Fibroblast of peridontal ligament (primary cell): ENCODE measurements at regions not wholly inside any gene's neighbourhood (a gene's known extent, or its start where the extent isn't known, plus 50 kb on each side); places are given as distances from the start of the nearest gene placed in this dataset.
"Not testable (repeated sequence)": the region's sequence is repeated elsewhere in the genome, so short reads cannot be mapped to it uniquely, and the experiment has no call there.

Source experiments
- DNase-seq: peaks from one replicate; pipeline ENCODE4 v3.0.0-alpha.2; 2010; ENCODE audit errors: extremely low read depth

GRCh38 chr2:87540242-87540641, 207.6 kb upstream of the PLGLB2 start:
- DNase-seq, result not testable (repeated sequence)

GRCh38 chr2:87542599-87543174, 205.2 kb upstream of the PLGLB2 start:
- DNase-seq, result peak; percentile 17

GRCh38 chr2:87543797-87544196, 204.1 kb upstream of the PLGLB2 start:
- DNase-seq, result not testable (repeated sequence)

GRCh38 chr2:87547106-87547505, 200.8 kb upstream of the PLGLB2 start:
- DNase-seq, result not testable (repeated sequence)

- not testable (repeated sequence) for DNase-seq
Measured at GRCh38 chr2:87547966-87548365, 199.9 kb upstream of the PLGLB2 start.

- not testable (repeated sequence) for DNase-seq
Measured at GRCh38 chr2:87548681-87549536, 199.0 kb upstream of the PLGLB2 start.

- DNase-seq, result not testable (repeated sequence)
Measured at GRCh38 chr2:87549561-87550202, 198.2 kb upstream of the PLGLB2 start.

GRCh38 chr2:87554678-87555077, 193.2 kb upstream of the PLGLB2 start:
- DNase-seq, result not testable (repeated sequence)

GRCh38 chr2:87555082-87555481, 192.8 kb upstream of the PLGLB2 start:
- DNase-seq, result not testable (repeated sequence)

- DNase-seq, result not testable (repeated sequence)
Measured at GRCh38 chr2:87559001-87559400, 188.9 kb upstream of the PLGLB2 start.

GRCh38 chr2:87559735-87560134, 188.2 kb upstream of the PLGLB2 start:
- not testable (repeated sequence) for DNase-seq

- not testable (repeated sequence) for DNase-seq
Measured at GRCh38 chr2:87565116-87565515, 182.8 kb upstream of the PLGLB2 start.

- not testable (repeated sequence) for DNase-seq
Measured at GRCh38 chr2:87566531-87566930, 181.4 kb upstream of the PLGLB2 start.

GRCh38 chr2:87567093-87567492, 180.8 kb upstream of the PLGLB2 start:
- DNase-seq, result not testable (repeated sequence)

- not testable (repeated sequence) for DNase-seq
Measured at GRCh38 chr2:87567912-87568311, 180.0 kb upstream of the PLGLB2 start.

GRCh38 chr2:87568554-87569278, 179.2 kb upstream of the PLGLB2 start:
- not testable (repeated sequence) for DNase-seq

GRCh38 chr2:87569689-87570397, 178.0 kb upstream of the PLGLB2 start:
- not testable (repeated sequence) for DNase-seq

GRCh38 chr2:87571889-87572465, 175.9 kb upstream of the PLGLB2 start:
- not testable (repeated sequence) for DNase-seq

- DNase-seq, result not testable (repeated sequence)
Measured at GRCh38 chr2:87572906-87573305, 175.0 kb upstream of the PLGLB2 start.

GRCh38 chr2:87573386-87574192, 174.3 kb upstream of the PLGLB2 start:
- not testable (repeated sequence) for DNase-seq
